Vagina (tissue), 2 donors: ENCODE measurements at regions not wholly inside any gene's neighbourhood (a gene's known extent, or its start where the extent isn't known, plus 50 kb on each side); places are given as distances from the start of the nearest gene placed in this dataset.

Experiments
- DNase-seq, 2 donors: peaks; one replicate each; pipeline ENCODE4 v3.0.0-alpha.2; 2017; ENCODE audit errors: extremely low spot score in 2 of 2
- H3K27ac ChIP-seq: fragments of 200-600 bp; sonication (generic); one replicate; pipeline ENCODE4 v1.5.1; 2019
- H3K27me3 ChIP-seq: fragments of 200-600 bp; sonication (generic); one replicate; pipeline ENCODE4 v1.5.1; 2019
- H3K36me3 ChIP-seq, 2 donors: fragments of 200-600 bp; sonication (generic); one replicate each; pipeline ENCODE4 v1.5.1; 2017 to 2019
- H3K4me1 ChIP-seq: fragments of 200-600 bp; sonication (generic); one replicate; pipeline ENCODE4 v1.5.1; 2019
- H3K4me3 ChIP-seq, 2 donors: fragments of 200-600 bp; sonication (generic); 1 replicate in 1 of 2; 2 replicates in 1 of 2; pipeline ENCODE4 v1.5.1; 2016 to 2019
- H3K9me3 ChIP-seq: fragments of 200-600 bp; sonication (generic); one replicate; pipeline ENCODE4 v1.5.1; 2019
- CTCF ChIP-seq, 3 experiments: fragments of 450-650 bp in 2 of 3; fragments of 200-600 bp in 1 of 3; sonication (generic) in 1 of 3; IDR thresholded peaks; one replicate each; pipeline ENCODE4 v1.5.1; 2017 to 2019; ENCODE audit warnings: antibody characterized with exemption in 3 of 3, mild to moderate bottlenecking in 2 of 3, moderate library complexity in 2 of 3
- POLR2A ChIP-seq, 2 donors: fragments of 450-650 bp; IDR thresholded peaks; one replicate each; pipeline ENCODE4 v1.6.1; 2017; ENCODE audit warnings: antibody characterized with exemption in 2 of 2, mild to moderate bottlenecking in 2 of 2, moderate library complexity in 2 of 2
- POLR2AphosphoS5 ChIP-seq, 2 donors: sonication (generic); formaldehyde crosslinking; IDR thresholded peaks; one replicate each; pipeline ENCODE4 v1.9.0; 2017; ENCODE audit warnings: antibody characterized with exemption in 2 of 2, mild to moderate bottlenecking in 2 of 2, low read depth in 1 of 2; ENCODE audit not compliant: insufficient read depth in 1 of 2
- intact Hi-C: fragments of 100-400 bp; cut with DNase I; formaldehyde crosslinking; loops from one replicate; pipeline ENCODE4 v1.15.1; 2023

DNA sequence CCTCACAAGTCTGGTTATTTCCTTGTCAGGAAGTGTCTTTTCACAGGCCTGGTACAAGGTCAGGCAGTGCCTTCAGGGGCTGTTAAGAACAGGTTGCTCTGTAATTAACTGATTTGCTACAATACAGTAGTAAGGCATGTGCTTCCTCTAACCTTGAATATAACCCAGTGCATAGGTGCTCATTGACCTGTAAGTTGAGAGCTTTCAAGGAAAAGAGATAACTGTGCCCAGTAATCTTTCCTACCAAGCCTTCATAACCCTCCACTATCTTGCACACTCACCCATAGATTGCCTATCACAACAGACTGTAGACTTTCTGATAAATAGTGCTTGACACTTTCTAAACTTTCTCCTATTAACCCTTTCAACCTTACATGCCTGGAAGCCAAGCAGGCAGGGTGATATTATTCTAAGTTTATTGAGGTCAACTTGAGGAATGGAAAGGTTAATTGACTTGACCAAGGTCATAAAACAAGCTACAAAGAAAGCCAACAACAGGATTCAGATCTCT, 148.1 kb downstream of the PPARGC1A start:
- Histone ChIP-seq H3K4me3 (no peak overlapping the region), H3K9me3 (no peaks in the 10 kb centered on the region), H3K36me3 (no peaks in the 10 kb centered on the region), H3K27ac (no peak overlapping the region), H3K27me3 (no peaks in the 10 kb centered on the region), H3K4me1 (no peaks in the 10 kb centered on the region)
- DNase-seq, result no peak
- intact Hi-C loops, result no loop called here
- TF ChIP-seq CTCF (IDR thresholded peaks at IDR 0.05), result no peak

GRCh38 chr4:23737571-23737970, 152.3 kb downstream of the PPARGC1A start:
- Histone ChIP-seq H3K4me3 (no peak overlapping the region), H3K27me3 (no peaks in the 10 kb centered on the region), H3K4me1 (no peaks in the 10 kb centered on the region), H3K36me3 (no peaks in the 10 kb centered on the region), H3K9me3 (no peaks in the 10 kb centered on the region), H3K27ac (no peak overlapping the region)
- intact Hi-C loops, result no loop called here
- TF ChIP-seq CTCF (IDR thresholded peaks at IDR 0.05) (no peak), POLR2AphosphoS5 (IDR thresholded peaks at IDR 0.05; ENCODE audit: insufficient read depth in 1 of 2, low read depth in 1 of 2) (no peak), POLR2A (IDR thresholded peaks at IDR 0.05) (no peak)
- no peak for DNase-seq

GRCh38 chr4:23736466-23736865, 153.4 kb downstream of the PPARGC1A start:
- no peak overlapping the region for H3K27ac ChIP-seq
- no peak for TF ChIP-seq CTCF (IDR thresholded peaks at IDR 0.05)
- no peak for TF ChIP-seq POLR2AphosphoS5 (IDR thresholded peaks at IDR 0.05; ENCODE audit: insufficient read depth in 1 of 2, low read depth in 1 of 2)
- TF ChIP-seq POLR2A (IDR thresholded peaks at IDR 0.05), result no peak
- no peak for DNase-seq
- no peaks in the 10 kb centered on the region for H3K4me1 ChIP-seq
- no peaks in the 10 kb centered on the region for H3K9me3 ChIP-seq
- H3K27me3 ChIP-seq, result no peaks in the 10 kb centered on the region
- H3K4me3 ChIP-seq, result no peak overlapping the region
- intact Hi-C loops, result no loop called here
- H3K36me3 ChIP-seq, result no peaks in the 10 kb centered on the region

- intact Hi-C loops, result no loop called here
- Histone ChIP-seq H3K27me3 (no peaks in the 10 kb centered on the region), H3K4me3 (no peak overlapping the region), H3K36me3 (no peaks in the 10 kb centered on the region), H3K9me3 (no peaks in the 10 kb centered on the region), H3K4me1 (no peaks in the 10 kb centered on the region), H3K27ac (no peak overlapping the region)
- DNase-seq, result no peak
- TF ChIP-seq POLR2A (IDR thresholded peaks at IDR 0.05), result no peak
Observed at GRCh38 chr4:23734000-23734399, 155.8 kb downstream of the PPARGC1A start.

GRCh38 chr4:23733476-23733875, 156.4 kb downstream of the PPARGC1A start:
- Histone ChIP-seq H3K4me3 (no peak overlapping the region), H3K36me3 (no peaks in the 10 kb centered on the region), H3K9me3 (no peaks in the 10 kb centered on the region), H3K27me3 (no peaks in the 10 kb centered on the region), H3K4me1 (no peaks in the 10 kb centered on the region), H3K27ac (no peak overlapping the region)
- DNase-seq, result no peak
- TF ChIP-seq CTCF (IDR thresholded peaks at IDR 0.05) (no peak), POLR2AphosphoS5 (IDR thresholded peaks at IDR 0.05; ENCODE audit: insufficient read depth in 1 of 2, low read depth in 1 of 2) (no peak), POLR2A (IDR thresholded peaks at IDR 0.05) (no peak)
- intact Hi-C loops, result no loop called here

DNA sequence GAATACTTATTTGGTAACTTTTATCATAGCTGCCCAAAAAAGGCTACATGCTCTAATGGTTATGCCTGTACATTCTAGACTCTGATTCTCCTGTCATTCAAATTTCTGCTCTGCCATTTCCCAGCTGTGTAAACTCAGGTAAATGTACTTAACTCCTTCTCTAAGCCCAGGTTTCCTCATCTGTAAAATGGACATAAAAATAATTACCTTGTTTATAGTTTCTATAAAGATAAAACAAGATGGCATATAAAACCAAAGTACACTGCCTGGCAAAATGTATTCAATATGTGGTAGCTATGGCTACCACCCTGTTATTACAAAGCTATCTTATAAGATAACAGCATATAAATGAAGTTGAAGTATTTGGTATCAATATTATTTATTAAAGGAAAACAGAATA, 158.8 kb downstream of the PPARGC1A start:
- intact Hi-C loops, result no loop called here

More for the DNA sequence above, 158.8 kb downstream of the PPARGC1A start:
- Histone ChIP-seq H3K27me3 (no peaks in the 10 kb centered on the region), H3K27ac (no peak overlapping the region), H3K4me1 (no peaks in the 10 kb centered on the region), H3K4me3 (no peak overlapping the region), H3K9me3 (no peaks in the 10 kb centered on the region), H3K36me3 (no peaks in the 10 kb centered on the region)
- DNase-seq, result no peak
- TF ChIP-seq POLR2A (IDR thresholded peaks at IDR 0.05) (no peak), POLR2AphosphoS5 (IDR thresholded peaks at IDR 0.05; ENCODE audit: insufficient read depth in 1 of 2, low read depth in 1 of 2) (no peak), CTCF (IDR thresholded peaks at IDR 0.05) (no peak)
